Epithelial cell of esophagus (primary cell): ENCODE measurements at regions not wholly inside any gene's neighbourhood (a gene's known extent, or its start where the extent isn't known, plus 50 kb on each side); places are given as distances from the start of the nearest gene placed in this dataset.

ENCODE experiments used
- DNase-seq: peaks from one replicate; pipeline ENCODE4 v3.0.0; 2010; ENCODE audit warnings: low read depth
- H3K4me3 ChIP-seq: 2 replicates; pipeline ENCODE4 v1.5.1; 2011; ENCODE audit warnings: mild to moderate bottlenecking, low read length, control low read depth
- TF ChIP-seq, protein P1 (sequence below): IDR thresholded peaks from 2 replicates; pipeline ENCODE4 v1.5.1; 2011; ENCODE audit warnings: low read depth, mild to moderate bottlenecking, low read length, control low read depth, inconsistent platforms; ENCODE audit not compliant: insufficient read depth; ENCODE audit errors: missing control alignments

DNA sequence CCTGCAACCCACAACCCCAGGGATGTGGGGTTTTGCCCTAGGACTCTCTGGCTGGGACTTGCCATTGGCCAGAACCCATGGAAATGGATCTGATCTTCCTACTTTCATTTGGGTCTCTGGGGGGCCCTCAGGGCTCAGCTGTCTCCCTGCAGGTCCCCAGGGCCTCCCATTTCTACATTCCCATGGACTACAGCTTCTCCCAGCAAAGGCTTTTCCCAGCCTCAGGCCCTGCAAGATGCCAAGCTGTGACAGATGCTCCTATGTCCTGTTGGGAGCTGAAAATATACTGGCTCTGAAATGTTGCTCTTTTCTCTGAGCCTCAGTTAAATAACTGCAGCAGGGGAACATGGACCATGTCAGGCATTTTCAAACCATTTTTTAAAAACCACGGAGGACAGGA lies 99.5 kb upstream of the IGSF21 start:
- H3K4me3 ChIP-seq = no peak overlapping the region
- TF ChIP-seq, protein P1, sequence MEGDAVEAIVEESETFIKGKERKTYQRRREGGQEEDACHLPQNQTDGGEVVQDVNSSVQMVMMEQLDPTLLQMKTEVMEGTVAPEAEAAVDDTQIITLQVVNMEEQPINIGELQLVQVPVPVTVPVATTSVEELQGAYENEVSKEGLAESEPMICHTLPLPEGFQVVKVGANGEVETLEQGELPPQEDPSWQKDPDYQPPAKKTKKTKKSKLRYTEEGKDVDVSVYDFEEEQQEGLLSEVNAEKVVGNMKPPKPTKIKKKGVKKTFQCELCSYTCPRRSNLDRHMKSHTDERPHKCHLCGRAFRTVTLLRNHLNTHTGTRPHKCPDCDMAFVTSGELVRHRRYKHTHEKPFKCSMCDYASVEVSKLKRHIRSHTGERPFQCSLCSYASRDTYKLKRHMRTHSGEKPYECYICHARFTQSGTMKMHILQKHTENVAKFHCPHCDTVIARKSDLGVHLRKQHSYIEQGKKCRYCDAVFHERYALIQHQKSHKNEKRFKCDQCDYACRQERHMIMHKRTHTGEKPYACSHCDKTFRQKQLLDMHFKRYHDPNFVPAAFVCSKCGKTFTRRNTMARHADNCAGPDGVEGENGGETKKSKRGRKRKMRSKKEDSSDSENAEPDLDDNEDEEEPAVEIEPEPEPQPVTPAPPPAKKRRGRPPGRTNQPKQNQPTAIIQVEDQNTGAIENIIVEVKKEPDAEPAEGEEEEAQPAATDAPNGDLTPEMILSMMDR = no peak
- DNase-seq = no peak

DNA sequence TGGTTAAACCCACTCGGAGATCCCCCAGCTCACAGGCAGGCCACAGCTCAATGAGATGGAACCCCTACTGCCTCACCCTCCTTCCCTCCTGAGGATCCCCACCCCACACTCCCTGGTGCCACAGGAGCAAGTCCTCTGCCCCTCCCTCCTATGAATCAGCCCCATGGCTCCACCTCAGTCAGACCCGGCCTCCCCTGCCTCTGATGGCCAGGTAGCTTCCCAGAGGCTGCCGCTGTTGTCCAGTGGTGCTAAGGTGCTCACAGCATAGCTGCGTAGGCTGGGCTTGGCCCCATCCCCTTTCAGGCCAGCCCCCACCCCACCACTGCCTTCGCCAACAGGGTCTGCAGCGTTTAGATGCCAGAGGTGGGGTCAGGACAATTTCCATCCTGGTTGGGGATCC lies 98.5 kb upstream of the IGSF21 start:
- TF ChIP-seq, protein P1 = no peak
- no peak overlapping the region for H3K4me3 ChIP-seq
- no peak for DNase-seq

DNA sequence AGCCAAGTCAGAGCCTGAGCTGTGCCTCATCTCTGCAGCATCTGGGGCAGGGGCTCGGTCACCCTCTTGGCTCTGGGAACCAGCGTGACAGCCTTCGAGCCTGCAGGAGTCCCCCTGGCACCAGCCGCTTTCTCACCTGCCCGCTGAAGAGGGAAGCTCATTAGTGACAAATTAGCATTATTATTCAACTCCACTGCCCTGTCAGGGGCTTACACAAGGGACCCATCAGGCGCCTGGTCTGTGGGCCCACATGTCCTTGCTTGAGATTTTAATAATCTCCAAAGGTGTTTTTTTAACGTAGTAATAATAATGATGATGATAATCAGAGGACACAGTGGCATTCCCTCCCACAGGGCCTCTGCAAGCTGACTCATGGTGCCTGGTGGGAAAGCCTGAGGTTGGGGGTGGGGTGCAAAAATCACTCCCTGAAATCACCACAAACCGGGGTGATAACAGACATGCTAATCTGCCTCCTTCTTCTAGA lies 98.1 kb upstream of the IGSF21 start:
- TF ChIP-seq, protein P1 = no peak
- H3K4me3 ChIP-seq = no peak overlapping the region
- no peak for DNase-seq

DNA sequence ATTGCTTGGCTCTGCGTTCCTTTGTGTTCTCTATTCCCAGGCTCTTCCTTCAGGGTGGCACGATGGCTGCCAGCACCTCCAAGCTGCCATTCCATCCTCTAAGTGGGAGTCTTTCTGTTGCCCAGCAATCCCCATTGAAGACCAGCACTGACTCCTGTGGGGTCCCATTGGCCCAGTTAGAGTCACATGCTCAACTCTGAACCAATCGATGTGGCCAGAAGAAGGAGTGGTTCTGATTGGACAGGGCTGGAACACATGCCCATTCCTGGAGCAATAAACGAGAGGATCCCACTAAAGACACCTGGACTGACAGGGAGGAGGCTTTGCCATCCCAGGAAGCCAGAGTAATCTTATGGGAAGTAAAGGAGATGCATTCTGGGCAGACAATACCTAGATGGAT lies 97.2 kb upstream of the IGSF21 start:
- DNase-seq = no peak
- no peak overlapping the region for H3K4me3 ChIP-seq
- TF ChIP-seq, protein P1 = no peak

DNA sequence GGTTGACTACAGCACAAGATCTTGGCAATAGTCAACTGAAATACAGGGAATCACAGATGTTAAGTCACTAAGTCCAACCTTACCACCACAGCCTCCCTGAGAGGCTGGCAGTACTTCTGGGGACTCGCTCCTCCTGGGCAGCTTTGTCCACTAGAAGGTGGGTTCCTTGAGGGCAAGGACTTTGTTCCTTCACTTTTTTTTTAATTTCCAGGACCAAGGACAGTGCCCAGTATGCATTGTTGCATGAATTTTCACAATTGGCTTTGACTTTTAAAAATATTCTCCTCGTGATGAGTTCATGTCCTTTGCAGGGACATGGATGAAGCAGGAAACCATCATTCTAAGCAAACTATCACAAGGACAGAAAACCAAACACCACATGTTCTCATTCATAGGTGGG lies 96.7 kb upstream of the IGSF21 start:
- no peak for DNase-seq
- no peak overlapping the region for H3K4me3 ChIP-seq
- TF ChIP-seq, protein P1 = no peak

DNA sequence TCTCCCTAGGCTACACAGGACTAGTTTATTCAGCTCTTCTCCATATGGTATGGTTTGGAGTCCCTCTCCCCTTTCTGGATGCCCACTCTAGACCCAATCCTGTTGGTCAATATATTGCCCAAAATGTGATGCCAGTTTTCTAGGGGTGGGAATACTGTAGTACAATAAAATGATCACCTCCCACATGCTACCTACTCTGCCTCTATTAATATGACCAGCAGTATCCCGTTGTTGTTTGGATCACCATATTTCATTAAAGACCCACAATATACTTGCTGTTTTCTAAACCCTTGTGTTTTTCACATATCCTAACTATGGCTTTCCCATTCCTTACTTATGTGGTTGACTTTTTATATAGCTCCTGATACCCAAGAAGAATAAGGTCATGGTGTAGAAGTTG lies 95.9 kb upstream of the IGSF21 start:
- no peak for DNase-seq
- TF ChIP-seq, protein P1 = no peak
- H3K4me3 ChIP-seq = no peak overlapping the region

DNA sequence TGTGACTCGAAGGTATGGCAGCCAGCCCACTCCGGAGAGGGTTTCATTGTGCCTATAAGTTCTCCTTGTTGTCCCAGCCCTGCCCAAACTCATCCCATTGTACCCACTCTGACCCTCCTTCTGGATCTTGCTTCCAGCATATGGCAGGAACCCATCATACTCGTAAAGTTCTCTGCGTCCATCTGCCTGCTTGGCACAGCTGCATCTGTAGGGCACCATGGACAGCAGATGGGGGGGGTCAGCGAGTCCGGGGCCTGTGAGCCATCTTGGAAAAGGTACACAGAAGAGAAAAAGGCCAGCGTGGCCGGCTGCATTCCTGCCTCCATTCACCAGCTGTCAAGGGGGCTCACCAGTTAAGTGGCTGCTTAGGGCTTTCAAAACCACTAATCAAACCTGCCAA lies 94.9 kb upstream of the IGSF21 start:
- no peak for DNase-seq
- TF ChIP-seq, protein P1 = no peak
- H3K4me3 ChIP-seq = no peak overlapping the region
